GM23248 (cell line): ENCODE measurements at regions not wholly inside any gene's neighbourhood (a gene's known extent, or its start where the extent isn't known, plus 50 kb on each side); places are given as distances from the start of the nearest gene placed in this dataset.

Experiments
- DNase-seq: peaks from one replicate; pipeline ENCODE4 v3.0.0-alpha.2; 2015
- H2AFZ ChIP-seq: fragments of 200-600 bp; sonication (generic); 2 replicates; pipeline ENCODE4 v1.6.1; 2016; ENCODE audit warnings: antibody characterized with exemption
- H3F3A ChIP-seq: fragments of 200-600 bp; sonication (generic); 2 replicates; pipeline ENCODE4 v1.6.1; 2016; ENCODE audit warnings: mild to moderate bottlenecking, antibody characterized with exemption, mixed run types; ENCODE audit not compliant: insufficient read depth
- H3K27ac ChIP-seq: fragments of 200-600 bp; sonication (generic); 2 replicates; pipeline ENCODE4 v1.5.1; 2016; ENCODE audit warnings: mild to moderate bottlenecking
- H3K27me3 ChIP-seq: fragments of 200-600 bp; sonication (generic); replicated peaks from 2 replicates; pipeline ENCODE4 v1.6.1; 2016; ENCODE audit warnings: mild to moderate bottlenecking; ENCODE audit not compliant: insufficient read depth
- H3K36me3 ChIP-seq: fragments of 200-600 bp; sonication (generic); 2 replicates; pipeline ENCODE4 v1.6.1; 2016; ENCODE audit warnings: low read depth, mild to moderate bottlenecking
- H3K4me1 ChIP-seq: fragments of 200-600 bp; sonication (generic); 2 replicates; pipeline ENCODE4 v1.6.1; 2016; ENCODE audit warnings: mild to moderate bottlenecking; ENCODE audit not compliant: insufficient read depth
- H3K4me2 ChIP-seq: fragments of 200-600 bp; sonication (generic); one replicate; pipeline ENCODE4 v1.6.1; 2016; ENCODE audit warnings: mild to moderate bottlenecking; ENCODE audit not compliant: unreplicated experiment
- H3K4me3 ChIP-seq: fragments of 200-600 bp; sonication (generic); 2 replicates; pipeline ENCODE4 v1.5.1; 2016; ENCODE audit warnings: mild to moderate bottlenecking
- H3K79me2 ChIP-seq: fragments of 200-600 bp; sonication (generic); 2 replicates; pipeline ENCODE4 v1.6.1; 2016; ENCODE audit warnings: mild to moderate bottlenecking; ENCODE audit not compliant: insufficient read depth
- H3K9ac ChIP-seq: fragments of 200-600 bp; sonication (generic); 2 replicates; pipeline ENCODE4 v1.6.1; 2016; ENCODE audit warnings: mild to moderate bottlenecking
- H3K9me2 ChIP-seq: fragments of 200-600 bp; sonication (generic); 2 replicates; pipeline ENCODE4 v1.6.1; 2016; ENCODE audit warnings: mixed run types, mild to moderate bottlenecking, moderate library complexity; ENCODE audit not compliant: insufficient read depth
- H3K9me3 ChIP-seq: fragments of 200-600 bp; sonication (generic); one replicate; pipeline ENCODE4 v1.6.1; 2017; ENCODE audit warnings: low read depth
- H4K20me1 ChIP-seq: fragments of 200-600 bp; sonication (generic); 2 replicates; pipeline ENCODE4 v1.6.0; 2016; ENCODE audit not compliant: insufficient read depth
- EZH2 ChIP-seq: fragments of 200-600 bp; sonication (generic); IDR thresholded peaks from 2 replicates; pipeline ENCODE4 v1.6.1; 2018; ENCODE audit warnings: antibody characterized with exemption, mild to moderate bottlenecking; ENCODE audit not compliant: insufficient read depth, poor library complexity, severe bottlenecking
- EZH2phosphoT487 ChIP-seq: fragments of 200-600 bp; sonication (generic); IDR thresholded peaks from 2 replicates; pipeline ENCODE4 v1.6.1; 2018; ENCODE audit warnings: antibody characterized with exemption, moderate library complexity, mild to moderate bottlenecking, low read depth; ENCODE audit not compliant: insufficient read depth
- WGBS, 2 experiments: methylation state at CpG; one replicate each; pipeline ENCODE4 v1.1.6; 2015 to 2017; ENCODE audit warnings: low lambda C conversion rate in 2 of 2, low coverage in 1 of 2; ENCODE audit errors: missing lambda C conversion rate in 2 of 2; 5-methylcytosine and 5-hydroxymethylcytosine counted together
- in situ Hi-C: fragments of 300-500 bp; cut with MboI; formaldehyde crosslinking; loops from 2 replicates; pipeline ENCODE4 v1.15.0; 2020

DNA sequence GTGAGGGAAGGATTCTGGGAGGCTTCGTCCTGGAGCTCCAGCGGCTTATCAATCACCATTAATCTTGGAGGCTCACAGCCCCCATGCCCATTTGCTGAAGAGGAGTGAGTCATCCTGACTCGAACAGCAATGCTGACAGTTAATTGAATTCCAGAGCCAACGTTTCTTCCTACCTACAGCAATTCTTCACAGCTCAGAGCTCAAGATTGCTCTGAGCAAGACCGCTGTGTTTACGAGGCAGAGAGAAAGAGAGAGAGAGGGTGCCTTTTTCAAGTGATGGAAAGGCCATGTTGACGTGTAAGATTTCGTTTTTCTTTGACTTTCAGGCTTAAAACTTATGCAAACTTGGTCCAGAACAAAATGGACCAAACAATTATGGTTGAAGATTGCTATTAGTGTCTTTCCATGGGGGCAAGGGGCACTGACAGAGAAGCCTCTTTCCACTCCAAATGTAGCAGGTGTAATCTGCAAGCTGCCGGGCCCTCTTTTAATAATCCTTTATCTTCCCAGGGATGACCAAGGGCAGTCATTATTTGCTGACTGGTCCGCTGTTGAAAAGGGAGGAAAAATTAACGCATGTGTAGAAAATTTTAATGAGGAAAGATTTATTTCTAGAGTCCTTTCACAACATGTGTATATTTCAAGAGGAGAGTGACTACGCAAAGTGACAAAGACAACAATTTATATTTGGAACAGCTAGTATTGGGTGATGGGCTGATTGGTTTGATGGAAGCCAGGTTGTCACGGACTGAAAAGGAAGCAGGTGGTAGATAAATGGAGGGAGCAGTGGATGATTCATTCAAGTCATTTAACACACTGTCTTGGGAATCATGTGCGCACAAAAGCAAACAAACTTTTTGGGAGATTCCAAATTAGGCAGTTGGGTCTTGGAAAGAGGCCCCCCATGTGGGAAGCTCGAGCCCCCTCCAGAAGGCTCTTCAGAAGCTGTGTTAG lies 136.1 kb upstream of the IRF2BP2 start:
- Histone ChIP-seq H3K79me2 (no peaks in the 10 kb centered on the region), H3K9me2 (no peaks in the 10 kb centered on the region), H3K27me3 (no peaks in the 10 kb centered on the region), H3K27ac (no peak overlapping the region), H3F3A (peaks cover 14% of the 10 kb centered on the region), H3K4me2 (no peak overlapping the region), H3K9me3 (no peaks in the 10 kb centered on the region), H3K4me1 (peaks cover 17% of the 10 kb centered on the region), H4K20me1 (no peaks in the 10 kb centered on the region), H3K9ac (no peak overlapping the region), H3K4me3 (no peak overlapping the region), H3K36me3 (no peaks in the 10 kb centered on the region), H2AFZ (peak overlapping the region; percentile 32; the same call in 1 of the 2 replicates)
- no peak for TF ChIP-seq EZH2phosphoT487
- TF ChIP-seq EZH2: no peak
- DNase-seq: peak; percentile 56
- WGBS, 2 experiments: 69 to 76% methylated on average over 15 of the region's 15 CpGs
- in situ Hi-C loops: loop anchor here (25.0 kb wide), 1 partner anchor 259 kb away; the partner anchor contains the start of gene TARBP1

GRCh38 chr1:234745276-234745675 lies 135.3 kb upstream of the IRF2BP2 start:
- Histone ChIP-seq H4K20me1 (no peaks in the 10 kb centered on the region), H2AFZ (no peak overlapping the region), H3K27me3 (no peaks in the 10 kb centered on the region), H3K9ac (no peak overlapping the region), H3K79me2 (no peaks in the 10 kb centered on the region), H3K27ac (no peak overlapping the region), H3K4me1 (peaks cover 17% of the 10 kb centered on the region), H3K9me3 (no peaks in the 10 kb centered on the region), H3K4me3 (no peak overlapping the region), H3K4me2 (no peak overlapping the region), H3K9me2 (no peaks in the 10 kb centered on the region), H3K36me3 (no peaks in the 10 kb centered on the region), H3F3A (peaks cover 14% of the 10 kb centered on the region)
- no peak for TF ChIP-seq EZH2phosphoT487
- no peak for TF ChIP-seq EZH2
- in situ Hi-C loops: loop anchor here (25.0 kb wide), 1 partner anchor 258 kb away; the partner anchor contains the start of gene TARBP1
- WGBS, 2 experiments: 98 to 99% methylated on average over 11 of the region's 11 CpGs
- DNase-seq: no peak

DNA sequence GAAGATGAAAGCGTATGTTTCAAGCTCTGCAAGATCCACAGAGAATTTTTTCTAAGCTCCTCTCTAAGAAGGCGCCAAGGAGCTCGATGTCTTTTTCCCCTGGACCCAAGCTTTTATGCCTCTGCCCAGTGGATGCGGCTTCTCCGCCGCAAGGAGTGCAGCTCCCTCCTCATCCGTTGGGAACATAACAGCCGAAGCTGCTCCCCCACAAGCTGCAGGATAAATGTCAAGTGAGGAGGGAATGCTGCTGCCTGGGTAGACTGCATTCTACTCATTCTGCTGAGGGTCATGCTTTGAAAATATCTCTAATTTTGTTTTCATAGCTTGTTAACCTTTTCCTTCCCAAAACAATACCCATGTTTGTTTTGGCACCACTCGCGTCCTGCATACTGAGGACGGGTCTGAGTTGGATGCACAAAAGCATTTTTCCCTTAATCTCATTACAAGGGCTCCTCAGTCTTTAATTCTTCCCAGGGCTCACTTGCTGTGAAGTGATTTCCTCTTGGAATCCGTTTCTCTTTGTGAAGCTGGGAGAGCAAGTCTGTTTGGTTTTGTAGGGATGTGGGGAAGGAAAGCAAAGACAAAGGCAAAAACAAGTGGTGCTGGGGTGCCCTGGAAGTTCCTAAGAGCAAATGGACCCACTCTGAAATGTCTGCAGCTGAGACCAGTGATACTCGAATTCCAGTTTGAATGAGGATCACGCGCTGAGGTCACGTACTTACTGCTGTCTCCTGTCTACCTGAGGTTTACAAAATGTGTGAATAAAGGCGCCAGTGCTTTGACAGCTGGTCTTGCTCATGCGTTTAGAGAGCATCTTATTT lies 134.0 kb upstream of the IRF2BP2 start:
- Histone ChIP-seq H3K9me2 (no peaks in the 10 kb centered on the region), H3K4me3 (peak overlapping the region; percentile 44), H3F3A (peaks cover 14% of the 10 kb centered on the region), H3K9me3 (no peaks in the 10 kb centered on the region), H2AFZ (peak overlapping the region; percentile 51), H3K4me2 (peak overlapping the region; percentile 56), H3K27ac (no peak overlapping the region), H3K36me3 (no peaks in the 10 kb centered on the region), H3K27me3 (no peaks in the 10 kb centered on the region), H4K20me1 (no peaks in the 10 kb centered on the region), H3K9ac (peak overlapping the region; percentile 38), H3K79me2 (no peaks in the 10 kb centered on the region), H3K4me1 (peaks cover 17% of the 10 kb centered on the region)
- 21 to 23% methylated on average over 18 of the region's 18 CpGs for WGBS, 2 experiments
- TF ChIP-seq EZH2 (no peak), EZH2phosphoT487 (no peak)
- DNase-seq: peak; percentile 35
- in situ Hi-C loops: loop anchor here (25.0 kb wide), 1 partner anchor 257 kb away; the partner anchor contains the start of gene TARBP1

DNA sequence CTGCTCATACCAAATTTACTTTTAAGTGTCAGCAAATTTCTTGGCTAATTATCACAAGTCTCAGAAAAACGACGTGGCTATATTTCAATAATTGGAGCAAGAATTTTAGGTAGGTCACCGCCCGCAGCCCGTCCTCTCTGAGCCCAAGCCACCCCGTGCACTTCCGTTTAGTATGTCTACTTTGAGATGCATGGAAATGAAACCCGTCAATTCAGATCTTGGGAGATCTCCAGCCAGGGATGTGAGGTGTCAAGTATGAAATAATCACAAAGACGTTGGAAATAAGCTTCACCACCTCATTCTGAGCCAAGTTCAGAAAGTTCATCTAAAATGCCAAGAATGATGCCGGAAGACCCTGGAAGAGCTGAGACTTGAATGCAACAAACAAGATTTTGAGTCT lies 132.6 kb upstream of the IRF2BP2 start:
- H3K9me2 ChIP-seq: no peaks in the 10 kb centered on the region
- TF ChIP-seq EZH2phosphoT487: no peak
- no peak for TF ChIP-seq EZH2
- no peaks in the 10 kb centered on the region for H3K27me3 ChIP-seq
- no peak overlapping the region for H2AFZ ChIP-seq
- H3K4me1 ChIP-seq: peaks cover 17% of the 10 kb centered on the region
- H3K9me3 ChIP-seq: no peaks in the 10 kb centered on the region
- H3K9ac ChIP-seq: no peak overlapping the region
- H3K4me2 ChIP-seq: no peak overlapping the region
- H3K79me2 ChIP-seq: no peaks in the 10 kb centered on the region
- DNase-seq: no peak
- no peak overlapping the region for H3K4me3 ChIP-seq
- WGBS, 2 experiments: 72 to 75% methylated on average over 10 of the region's 10 CpGs
- no peak overlapping the region for H3K27ac ChIP-seq
- peaks cover 14% of the 10 kb centered on the region for H3F3A ChIP-seq
- in situ Hi-C loops: loop anchor here (25.0 kb wide), 1 partner anchor 255 kb away; the partner anchor contains the start of gene TARBP1
- H4K20me1 ChIP-seq: no peaks in the 10 kb centered on the region
- H3K36me3 ChIP-seq: no peaks in the 10 kb centered on the region
